AG10803 (cell line): ENCODE measurements at regions not wholly inside any gene's neighbourhood (a gene's known extent, or its start where the extent isn't known, plus 50 kb on each side); places are given as distances from the start of the nearest gene placed in this dataset.

Experiments used
- DNase-seq: peaks from one replicate; pipeline ENCODE4 v3.0.0; 2010; ENCODE audit warnings: low read depth
- H3K4me3 ChIP-seq: 2 replicates; pipeline ENCODE4 v1.5.1; 2011; ENCODE audit warnings: mild to moderate bottlenecking, low read length, control low read depth
- CTCF ChIP-seq: conservative IDR thresholded peaks from 2 replicates; pipeline ENCODE4 v1.5.1; 2011; ENCODE audit warnings: mild to moderate bottlenecking, low read length, control low read depth, inconsistent platforms

DNA sequence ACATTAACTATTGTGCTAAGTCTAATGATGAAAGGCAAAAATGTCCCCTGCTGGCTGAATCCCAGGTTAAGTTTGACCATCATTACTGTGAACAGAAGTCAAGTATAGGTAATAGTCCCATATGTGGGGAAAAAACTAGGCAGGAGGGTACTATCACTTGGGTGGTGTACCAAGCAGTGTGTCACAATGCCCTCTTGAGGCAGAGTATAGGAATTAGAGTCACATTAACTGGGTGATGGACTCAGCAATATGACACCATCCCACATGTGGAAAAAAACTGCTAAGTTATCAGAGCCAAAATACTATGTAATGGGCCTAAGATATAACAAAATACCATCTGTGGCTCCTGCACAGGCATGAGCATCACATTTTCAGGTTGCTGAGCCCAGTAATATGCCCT, 962.5 kb upstream of the AMELY start:
- H3K4me3 ChIP-seq = no peak overlapping the region
- peak; percentile 76 for DNase-seq
- peak; percentile 64 for TF ChIP-seq CTCF

GRCh38 chrY:7871304-7871932, 959.9 kb upstream of the AMELY start:
- no peak overlapping the region for H3K4me3 ChIP-seq
- DNase-seq = no peak
- TF ChIP-seq CTCF = no peak

- TF ChIP-seq CTCF = no peak
- DNase-seq = no peak
- no peak overlapping the region for H3K4me3 ChIP-seq
Observed at GRCh38 chrY:7866976-7867375, 955.4 kb upstream of the AMELY start.

- TF ChIP-seq CTCF = no peak
- DNase-seq = no peak
- no peak overlapping the region for H3K4me3 ChIP-seq
Observed at GRCh38 chrY:7860781-7861614, 949.4 kb upstream of the AMELY start.

DNA sequence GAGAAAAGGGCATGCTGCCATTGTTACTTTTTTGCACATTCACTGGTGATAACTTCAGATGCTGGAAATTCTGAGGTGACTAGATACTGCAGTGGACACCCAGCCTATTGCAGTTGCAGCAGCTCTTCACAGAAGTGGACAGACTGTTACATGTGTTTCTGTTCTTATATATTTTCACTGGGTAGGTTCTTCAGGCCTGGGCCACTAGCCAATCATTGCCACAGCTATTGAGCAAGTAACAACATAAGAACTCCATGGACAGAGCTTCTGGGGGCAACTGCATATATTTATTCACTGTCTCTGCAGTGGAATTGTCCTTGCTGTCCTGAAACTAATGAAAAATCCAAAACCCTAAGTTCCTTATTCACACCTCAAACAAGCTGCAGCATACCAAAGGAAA, 938.6 kb upstream of the AMELY start:
- peak; percentile 54 for DNase-seq
- TF ChIP-seq CTCF = no peak
- H3K4me3 ChIP-seq = no peak overlapping the region

DNA sequence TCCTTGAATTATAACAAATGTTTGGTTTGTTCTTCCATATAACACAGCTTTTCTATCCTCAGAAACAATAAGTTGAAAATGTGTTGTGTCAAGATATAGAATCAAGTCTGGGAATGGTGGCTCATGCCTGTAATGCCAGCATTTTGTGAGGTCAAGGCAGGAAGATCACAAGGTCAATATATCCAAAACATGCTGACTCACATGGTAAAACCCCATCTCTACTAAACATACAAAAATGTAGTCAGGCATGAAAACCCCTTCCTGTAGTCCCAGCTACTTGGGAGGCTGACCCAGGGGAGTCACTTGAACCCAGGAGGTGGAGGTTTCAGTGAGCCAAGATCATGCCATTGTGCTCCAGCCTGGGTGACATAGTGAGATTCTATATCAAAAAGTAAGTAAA, 934.2 kb upstream of the AMELY start:
- H3K4me3 ChIP-seq = no peak overlapping the region
- TF ChIP-seq CTCF = no peak
- peak; percentile 14 for DNase-seq

DNA sequence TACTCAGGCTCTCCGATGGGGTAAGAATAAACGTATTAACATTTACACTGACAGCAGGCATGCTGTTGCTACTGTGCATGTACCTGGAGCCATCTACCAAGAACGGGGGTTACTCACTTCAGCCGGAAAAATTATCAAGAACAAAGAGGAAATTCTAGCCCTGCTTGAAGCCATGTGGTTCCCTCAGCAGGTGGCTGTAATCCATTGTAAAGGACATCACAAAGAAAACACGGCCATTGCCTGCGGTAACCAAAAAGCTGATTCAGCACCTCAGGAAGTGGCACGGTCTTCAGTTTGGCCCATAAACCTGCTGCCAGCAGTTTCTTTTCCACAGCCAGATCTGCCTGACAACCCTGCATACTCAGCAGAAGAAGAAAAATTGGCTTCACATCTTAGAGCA, 925.5 kb upstream of the AMELY start:
- TF ChIP-seq CTCF = no peak
- DNase-seq = no peak
- no peak overlapping the region for H3K4me3 ChIP-seq
